Urothelium cell line (cell line): ENCODE measurements at regions not wholly inside any gene's neighbourhood (a gene's known extent, or its start where the extent isn't known, plus 50 kb on each side); places are given as distances from the start of the nearest gene placed in this dataset.
"Not testable (repeated sequence)": the region's sequence is repeated elsewhere in the genome, so short reads cannot be mapped to it uniquely, and the experiment has no call there.

Source experiments
- DNase-seq: peaks from one replicate; pipeline ENCODE4 v3.0.0; 2011; ENCODE audit warnings: low spot score, mixed read lengths
- FAIRE-seq: peaks from 2 replicates; lab custom pipeline; 2011; peaks lifted over from hg19 to GRCh38; lab: Jason Lieb, UNC

DNA sequence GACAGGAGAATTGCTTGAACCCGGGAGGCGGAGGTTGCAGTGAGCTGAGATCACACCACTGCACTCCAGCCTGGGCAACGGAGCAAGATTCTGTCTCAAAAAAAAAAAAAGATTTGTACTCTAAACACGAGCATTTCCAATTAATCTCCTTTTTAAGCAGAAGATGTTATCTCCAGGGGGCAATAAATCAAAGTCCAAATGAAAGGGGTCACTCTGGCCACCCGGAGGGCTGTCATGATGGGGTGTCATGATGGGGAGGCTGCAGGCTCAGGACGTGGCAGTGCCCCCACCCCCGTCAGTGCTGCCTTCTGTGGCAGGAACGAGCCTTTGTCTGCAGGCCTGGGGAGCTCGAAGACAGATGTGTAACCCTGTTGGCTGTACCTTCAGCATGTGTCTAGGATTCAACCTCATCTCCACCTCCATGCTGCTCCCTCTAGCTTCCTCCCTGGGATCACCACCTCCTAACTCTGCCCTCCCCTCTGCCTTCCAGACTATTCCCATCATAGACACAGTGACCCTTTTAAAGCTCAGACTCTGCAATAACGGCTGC is 76.9 kb upstream of the YWHAQ start:
- no peak for DNase-seq
- FAIRE-seq: no peak

DNA sequence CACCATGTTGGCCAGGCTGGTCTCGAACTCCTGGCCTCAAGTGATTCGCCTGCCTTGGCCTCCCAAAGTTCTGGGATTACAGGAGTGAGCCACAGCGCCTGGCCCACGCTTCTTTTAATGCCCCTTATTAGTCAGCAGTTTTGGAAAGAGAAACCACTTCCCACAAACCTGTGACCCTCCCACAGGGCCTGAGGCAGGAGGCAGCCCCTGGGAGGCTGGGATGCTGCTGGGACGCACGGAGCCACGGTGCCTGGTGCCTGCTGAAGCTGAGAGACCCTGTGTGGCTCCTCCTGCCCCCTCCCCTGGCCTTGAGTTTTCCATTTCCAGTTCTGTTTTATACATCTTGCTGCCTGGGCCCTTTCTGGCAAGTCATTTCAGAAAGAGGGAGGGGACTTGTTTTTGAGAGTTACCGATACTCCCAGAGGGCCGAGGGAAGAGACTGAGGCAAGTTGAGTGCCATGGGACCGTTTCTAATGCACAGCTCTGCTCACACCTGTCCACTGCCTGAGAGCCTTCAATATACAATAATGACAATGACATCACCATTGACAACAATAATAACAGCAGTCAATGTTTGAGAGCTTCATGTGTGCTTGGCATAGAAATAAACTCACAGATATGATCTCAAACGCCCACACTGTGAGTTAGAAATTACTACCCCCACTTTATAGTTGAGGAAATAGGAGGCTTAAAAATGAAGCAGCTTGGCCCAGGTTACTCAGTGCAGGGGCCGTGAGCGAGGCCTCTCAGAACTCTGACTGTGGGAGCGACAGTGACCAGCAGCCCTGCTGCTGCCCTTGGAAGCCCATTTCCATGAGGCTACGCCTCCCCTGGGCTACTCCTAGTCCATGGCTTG is 78.1 kb upstream of the YWHAQ start:
- FAIRE-seq (no peak), DNase-seq (no peak)

DNA sequence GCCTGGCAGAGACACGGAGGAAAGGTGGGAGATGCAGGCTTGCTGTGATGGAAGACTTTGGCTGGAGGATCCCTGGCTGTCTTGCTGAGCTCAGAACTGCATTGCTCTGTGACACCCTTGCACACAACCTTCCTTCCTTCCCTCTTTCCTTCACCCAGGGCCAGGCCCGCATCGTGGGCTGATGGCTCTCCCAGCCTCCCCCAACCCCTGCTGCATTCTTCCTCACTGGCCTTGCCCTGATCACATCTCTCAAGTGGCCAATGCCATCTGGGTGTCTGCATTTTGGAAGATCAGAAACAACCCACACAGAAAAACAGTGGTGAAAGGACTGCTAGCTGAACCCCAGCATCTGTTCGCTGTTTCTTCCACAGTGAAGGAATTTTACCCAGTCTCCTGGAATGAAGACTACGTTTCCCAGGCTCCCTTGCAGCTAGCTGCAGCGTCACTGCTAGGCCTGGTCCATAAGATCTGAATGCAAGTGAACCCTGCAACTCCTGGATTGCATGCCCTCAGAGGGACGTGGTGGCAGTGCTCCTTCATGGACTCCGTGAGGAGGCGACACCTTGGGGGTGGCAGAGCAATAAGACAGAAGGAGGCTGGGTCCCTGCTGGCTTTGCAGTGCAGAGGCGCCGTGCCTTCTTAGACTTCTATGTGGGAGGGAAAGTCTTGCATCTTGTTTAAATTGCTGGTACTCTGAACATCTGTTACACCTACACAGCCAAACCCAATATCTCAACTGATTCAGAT is 78.9 kb upstream of the YWHAQ start:
- FAIRE-seq (no peak), DNase-seq (no peak)

DNA sequence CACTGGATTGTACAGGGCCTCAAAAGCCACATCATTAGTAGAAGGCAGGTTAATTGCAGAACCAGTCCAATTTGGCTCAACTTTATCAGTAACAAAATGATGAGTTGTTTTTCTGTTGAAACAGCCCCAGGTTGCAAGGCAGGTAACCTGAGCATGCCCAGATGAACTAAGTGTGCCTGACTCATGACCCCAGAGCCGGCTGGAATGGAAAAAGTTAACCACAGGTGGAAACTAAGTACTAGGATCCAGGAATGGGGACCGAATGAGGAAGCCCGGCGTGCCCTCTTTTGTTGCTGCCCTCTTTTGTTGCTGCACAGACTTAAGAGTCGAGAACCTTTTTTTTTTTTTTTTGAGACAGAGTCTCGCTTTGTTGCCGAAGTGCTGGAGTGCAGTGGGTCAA is 79.5 kb upstream of the YWHAQ start:
- no peak for FAIRE-seq
- DNase-seq: no peak

DNA sequence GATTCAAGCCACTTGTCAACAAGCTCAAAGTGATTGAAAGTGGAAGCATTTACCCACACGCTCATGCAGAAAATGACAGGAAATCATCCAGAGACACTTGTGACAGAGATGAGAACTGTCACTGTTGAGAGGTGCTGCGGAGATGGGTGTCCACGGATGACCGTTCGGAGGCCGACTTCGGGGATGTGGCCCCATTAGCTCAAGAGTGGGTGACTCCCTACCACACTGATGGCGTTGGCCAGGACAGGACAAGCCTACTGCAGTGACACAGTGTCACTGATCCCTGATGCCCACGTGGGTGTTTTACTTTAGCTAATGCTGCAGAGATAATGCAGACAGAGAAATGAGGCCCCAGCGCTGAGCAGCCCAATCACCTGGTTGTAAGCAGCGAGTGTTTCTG is 81.5 kb upstream of the YWHAQ start:
- FAIRE-seq (no peak), DNase-seq (no peak)

DNA sequence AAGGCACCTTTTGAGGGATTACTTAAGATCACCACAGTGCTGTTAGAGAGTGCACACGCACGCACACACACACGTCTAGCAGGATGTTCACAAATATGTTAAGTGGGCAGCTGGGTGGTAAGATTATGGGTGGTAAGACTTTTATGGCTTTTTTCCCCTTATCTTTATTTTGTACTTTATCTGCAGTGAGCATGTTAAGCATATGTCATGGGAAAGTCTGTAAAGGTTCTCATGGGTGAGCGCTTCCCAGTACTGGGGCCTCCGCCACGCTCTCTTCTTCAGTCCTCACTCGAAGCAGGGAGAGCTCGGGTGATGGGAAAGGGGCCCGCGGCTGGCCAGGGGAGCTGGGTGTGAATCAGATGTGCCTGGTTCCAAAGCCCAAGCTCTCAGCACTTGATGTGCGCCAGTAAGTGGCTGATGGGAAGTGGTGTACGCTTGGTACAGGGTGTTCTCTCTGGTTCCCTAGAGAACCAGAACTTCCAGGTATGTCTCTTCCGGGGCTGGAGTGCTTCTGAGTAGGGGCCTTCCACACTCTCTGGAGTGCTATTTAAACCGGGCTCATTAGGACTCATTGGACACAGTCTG is 83.9 kb upstream of the YWHAQ start:
- DNase-seq: no peak

DNA sequence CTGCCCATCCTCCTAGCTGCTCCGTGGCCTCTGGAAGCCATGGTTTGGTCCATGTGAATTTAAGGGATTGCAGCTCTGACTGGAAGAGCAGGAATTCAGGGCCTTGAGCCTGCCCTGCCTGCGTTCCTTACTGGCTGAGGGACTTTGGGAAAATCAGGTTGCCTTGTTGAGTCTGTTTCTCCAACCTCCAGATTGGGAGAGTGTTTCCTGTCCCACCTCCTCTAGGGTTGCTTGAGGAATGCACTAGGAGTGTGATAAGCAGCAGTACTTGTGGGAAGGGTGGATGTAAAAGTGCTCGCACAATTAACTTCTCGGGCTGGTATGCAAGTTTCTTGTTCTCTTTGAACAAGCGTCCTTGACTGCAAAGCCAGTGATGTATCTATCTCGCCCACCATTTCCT is 84.4 kb upstream of the YWHAQ start:
- no peak for FAIRE-seq
- DNase-seq: no peak

More for the DNA sequence above, 83.9 kb upstream of the YWHAQ start:
- no peak for FAIRE-seq

DNA sequence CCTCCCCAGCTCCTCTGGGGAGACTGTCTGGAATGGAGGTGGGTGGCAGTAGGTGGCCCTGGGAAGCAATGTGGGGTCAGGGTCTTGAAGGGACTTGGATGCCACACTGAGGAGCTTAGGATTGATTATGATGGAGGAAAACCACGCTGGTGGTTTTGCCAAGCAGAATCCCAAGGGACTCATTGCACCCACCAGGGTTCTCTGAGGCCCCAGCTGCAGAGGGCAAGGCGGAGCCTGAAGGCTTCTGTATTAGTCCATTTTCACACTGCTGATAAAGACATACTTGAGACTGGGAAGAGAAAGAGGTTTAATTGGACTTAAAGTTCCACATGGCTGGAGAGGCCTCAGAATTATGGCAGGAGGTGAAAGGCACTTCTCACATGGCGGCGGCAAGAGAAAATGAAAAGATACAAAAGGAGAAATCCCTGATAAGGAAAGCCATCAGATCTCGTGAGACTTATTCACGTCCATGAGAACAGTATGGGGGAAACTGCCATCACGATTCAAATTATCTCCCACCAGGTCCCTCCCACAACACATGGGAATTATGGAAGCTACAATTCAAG is 87.2 kb upstream of the YWHAQ start:
- no peak for FAIRE-seq

DNA sequence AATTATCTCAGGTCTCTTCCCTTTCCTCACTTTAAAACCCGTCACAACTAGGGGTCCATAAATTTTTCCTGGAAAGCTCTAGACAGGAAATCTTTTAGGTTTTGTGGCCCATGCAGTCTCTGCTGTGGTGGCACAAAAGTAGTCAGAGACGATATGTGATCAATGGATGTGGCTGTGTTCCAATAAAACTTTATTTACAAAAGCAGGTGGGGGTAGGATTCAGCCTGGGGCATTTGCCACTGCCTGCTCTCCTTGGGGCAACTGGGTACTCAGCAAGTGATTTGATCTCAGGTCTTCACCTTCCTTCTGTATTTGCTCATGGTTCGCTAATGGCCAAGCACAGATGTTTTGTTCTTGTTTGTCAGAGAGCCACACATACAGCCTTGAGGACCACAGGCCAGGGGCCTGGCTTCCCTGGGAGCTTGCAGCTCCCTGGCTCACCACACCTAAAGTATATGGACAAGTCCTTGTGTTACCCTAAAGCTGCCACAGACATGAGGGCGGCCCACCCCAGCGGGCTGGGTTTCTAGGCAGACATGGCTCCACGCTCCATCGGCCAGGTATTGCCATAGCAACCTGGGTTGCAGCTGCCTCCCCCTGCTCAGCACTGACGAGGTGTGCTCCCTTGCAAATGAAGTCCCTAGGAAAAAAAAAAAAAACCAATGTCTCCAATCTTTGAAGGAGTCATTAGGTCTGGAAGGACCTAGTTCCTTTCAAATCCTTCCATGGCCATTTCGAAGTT is 89.7 kb upstream of the YWHAQ start:
- DNase-seq (no peak), FAIRE-seq (no peak)

More for the DNA sequence above, 87.2 kb upstream of the YWHAQ start:
- DNase-seq: no peak

DNA sequence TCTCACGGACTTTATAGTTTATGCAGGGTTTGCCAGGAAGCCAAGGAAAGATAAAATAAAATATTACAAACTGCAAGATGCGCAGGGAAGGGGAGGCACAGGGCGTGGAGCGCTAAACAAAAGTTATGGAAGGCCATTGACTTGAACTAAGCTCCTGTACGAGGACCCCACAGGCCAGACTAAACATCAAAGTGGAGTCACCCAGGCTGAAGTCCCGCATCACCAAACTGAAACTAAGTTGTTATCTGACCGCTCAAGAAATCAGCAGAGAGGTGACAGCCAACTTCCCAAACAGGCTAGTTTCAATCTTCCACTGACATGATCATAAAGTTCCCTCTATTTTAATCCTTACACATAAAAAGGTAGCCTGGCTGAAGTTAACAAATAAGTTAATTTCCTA is 90.5 kb upstream of the YWHAQ start:
- DNase-seq (no peak), FAIRE-seq (no peak)

DNA sequence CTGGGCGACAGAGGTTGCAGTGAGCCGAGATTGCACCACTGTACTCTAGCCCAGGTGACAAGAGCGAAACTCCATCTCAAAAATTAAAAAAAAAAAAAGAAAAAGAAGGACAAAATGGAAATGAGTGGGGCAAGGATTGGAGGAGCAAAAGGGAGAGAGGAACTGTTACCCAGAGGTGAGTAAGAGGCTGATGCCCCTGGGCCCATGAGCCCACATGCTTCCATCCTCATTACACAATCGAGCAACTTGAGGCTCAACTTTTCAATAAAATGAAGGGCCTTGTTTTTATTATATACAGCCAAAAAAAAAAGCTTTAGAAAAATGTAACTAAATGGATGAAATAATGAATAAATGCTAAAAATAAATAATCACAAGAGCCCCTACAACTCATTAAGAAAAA is 91.7 kb upstream of the YWHAQ start:
- DNase-seq (no peak), FAIRE-seq (no peak)

DNA sequence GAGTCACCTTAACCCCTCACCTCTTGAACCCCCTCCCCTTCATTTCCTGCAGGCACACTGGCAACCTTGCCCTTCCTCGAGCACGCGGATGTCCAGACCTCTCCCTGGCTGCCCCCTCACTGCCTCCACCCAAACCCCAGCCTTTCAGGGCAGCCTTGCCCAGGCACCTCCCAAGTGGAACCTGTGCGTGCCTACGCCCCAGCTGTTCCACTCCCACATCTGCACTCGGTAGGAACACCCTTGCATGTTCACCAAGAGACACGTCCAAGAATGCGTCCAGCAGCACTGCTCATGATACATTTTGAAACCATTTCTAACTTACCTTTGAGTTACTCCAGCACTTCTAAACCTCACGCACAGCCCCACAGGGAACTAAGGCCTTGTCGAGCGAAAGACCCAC is 93.8 kb upstream of the YWHAQ start:
- no peak for FAIRE-seq
- no peak for DNase-seq

DNA sequence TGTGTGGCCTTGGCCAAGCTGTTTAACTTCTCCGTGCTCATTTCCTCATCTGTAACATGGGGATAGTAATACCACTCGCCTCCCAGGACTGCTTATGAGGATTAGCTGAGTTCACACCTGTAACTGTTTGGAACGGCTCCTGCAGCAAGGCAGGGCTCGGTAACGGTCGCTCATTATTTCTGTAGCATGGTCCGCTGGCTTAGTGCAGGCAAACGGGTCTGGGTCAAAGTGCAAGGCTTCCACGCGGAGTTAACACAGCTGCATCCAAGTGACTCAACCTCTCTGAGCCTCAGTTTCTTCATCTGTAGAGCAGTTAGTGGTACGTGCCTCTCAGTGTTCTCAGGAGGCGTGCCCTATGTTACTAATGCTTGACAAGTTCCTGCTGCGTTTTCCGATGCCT is 94.3 kb upstream of the YWHAQ start:
- no peak for DNase-seq
- FAIRE-seq: no peak

DNA sequence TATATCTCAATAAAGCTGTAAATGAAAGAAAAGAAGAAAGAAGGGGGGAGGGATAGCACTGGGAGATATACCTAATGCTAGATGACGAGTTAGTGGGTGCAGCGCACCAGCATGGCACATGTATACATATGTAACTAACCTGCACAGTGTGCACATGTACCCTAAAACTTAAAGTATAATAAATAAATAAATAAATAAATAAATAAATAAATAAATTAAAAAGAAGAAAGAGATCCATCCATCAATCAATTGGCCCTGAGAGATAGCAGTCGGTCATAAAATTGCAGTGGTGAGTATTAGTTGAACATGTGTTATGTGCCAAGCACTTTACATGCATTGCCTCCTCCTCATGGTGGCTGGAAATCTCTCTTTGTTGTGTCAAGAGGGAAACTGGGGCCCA is 95.2 kb upstream of the YWHAQ start:
- DNase-seq, FAIRE-seq: not testable (repeated sequence)

DNA sequence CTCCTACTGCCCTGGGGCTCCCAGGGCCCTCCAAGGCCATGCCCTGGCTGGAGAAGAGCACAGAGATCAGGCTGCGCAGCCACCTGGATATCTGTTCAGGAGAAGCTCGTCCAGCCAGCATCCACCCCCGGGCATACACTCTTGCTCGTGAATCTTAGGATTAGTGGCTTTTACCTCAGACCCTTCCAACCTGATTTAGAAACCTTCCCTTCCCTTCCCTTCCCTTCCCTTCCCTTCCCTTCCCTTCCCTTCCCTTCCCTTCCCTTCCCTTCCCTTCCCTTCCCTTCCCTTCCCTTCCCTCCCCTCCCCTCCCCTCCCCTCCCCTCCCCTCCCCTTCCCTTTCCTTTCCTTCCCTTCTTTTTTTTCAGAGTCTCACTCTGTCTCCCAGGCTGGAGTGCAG is 99.7 kb upstream of the YWHAQ start:
- FAIRE-seq: not testable (repeated sequence)

DNA sequence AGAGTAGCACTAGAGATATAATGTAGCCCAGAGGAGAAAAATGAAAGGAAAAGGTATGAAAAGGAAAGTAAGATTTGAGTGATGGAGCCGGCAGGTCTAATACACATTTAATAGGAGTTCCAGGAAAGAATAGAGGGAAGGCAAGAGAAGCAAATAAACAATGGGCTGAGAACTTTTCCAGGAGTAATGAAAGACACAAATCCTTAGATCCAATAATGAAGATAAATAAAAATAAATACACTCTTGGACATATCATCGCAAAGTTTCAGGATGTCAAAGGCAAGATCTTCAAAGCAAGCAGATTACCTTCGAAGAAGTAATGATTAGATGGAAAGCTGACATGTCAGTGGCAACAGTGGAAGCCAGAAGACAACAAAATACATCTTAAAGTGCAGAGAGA is 102.0 kb upstream of the YWHAQ start:
- FAIRE-seq: no peak
- no peak for DNase-seq

More for the DNA sequence above, 99.7 kb upstream of the YWHAQ start:
- not testable (repeated sequence) for DNase-seq

DNA sequence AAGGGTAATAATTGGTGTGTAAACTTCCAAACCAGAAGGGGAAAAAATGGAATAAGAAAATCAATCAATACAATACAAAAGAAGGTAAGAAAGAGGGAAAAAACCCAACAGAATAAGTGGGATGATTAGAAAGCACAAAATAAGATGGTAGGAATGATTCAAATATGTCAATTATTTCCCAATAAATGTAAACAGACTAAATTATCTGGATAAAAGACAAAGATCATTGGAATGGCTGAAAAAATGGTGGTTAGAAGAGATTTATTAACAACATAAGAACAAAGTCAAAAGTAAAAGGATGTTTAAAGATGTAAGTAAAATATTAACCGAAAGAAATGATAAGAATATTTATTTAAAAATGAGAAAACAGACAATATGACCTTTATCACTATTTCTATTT is 103.5 kb upstream of the YWHAQ start:
- DNase-seq (no peak), FAIRE-seq (no peak)

DNA sequence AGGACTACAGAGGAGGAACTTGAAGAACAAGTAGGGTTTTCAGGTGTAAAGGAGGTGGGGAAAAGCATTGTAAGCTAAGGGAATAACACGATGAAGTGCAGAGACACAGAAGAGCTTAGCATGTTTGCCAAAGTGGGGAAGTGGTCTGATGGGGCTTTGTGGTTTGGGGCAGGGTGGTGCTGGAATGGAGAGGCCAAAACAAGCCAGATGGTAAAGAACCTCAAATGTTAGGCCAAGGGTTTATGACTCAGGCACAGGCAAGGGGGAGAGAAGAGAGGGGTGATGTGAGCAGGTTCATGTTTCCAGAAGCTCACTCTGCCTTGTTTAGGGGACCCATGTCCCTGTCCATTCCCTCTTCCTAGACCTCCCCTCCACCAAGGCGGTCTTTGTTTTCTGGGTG is 104.5 kb upstream of the YWHAQ start:
- FAIRE-seq (no peak), DNase-seq (no peak)

DNA sequence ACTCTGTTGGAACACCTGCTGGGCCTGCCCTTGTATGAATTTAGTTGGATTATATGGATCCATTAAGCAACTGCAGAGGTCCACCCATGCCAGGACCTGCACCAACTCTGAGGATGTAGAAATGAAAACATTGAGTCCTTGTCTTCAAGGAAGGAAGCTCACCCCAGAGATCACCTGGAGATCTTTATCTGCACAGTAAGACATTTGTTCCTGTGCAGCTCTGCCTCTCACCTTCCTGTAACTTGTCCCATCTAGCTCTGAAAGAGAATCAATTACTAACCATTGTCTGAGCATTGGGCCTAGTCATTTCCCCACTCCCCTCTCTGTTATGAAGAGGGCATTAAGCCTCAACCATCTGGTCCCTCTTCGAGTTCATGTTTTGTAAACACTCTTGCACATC is 105.2 kb upstream of the YWHAQ start:
- DNase-seq (no peak), FAIRE-seq (no peak)

DNA sequence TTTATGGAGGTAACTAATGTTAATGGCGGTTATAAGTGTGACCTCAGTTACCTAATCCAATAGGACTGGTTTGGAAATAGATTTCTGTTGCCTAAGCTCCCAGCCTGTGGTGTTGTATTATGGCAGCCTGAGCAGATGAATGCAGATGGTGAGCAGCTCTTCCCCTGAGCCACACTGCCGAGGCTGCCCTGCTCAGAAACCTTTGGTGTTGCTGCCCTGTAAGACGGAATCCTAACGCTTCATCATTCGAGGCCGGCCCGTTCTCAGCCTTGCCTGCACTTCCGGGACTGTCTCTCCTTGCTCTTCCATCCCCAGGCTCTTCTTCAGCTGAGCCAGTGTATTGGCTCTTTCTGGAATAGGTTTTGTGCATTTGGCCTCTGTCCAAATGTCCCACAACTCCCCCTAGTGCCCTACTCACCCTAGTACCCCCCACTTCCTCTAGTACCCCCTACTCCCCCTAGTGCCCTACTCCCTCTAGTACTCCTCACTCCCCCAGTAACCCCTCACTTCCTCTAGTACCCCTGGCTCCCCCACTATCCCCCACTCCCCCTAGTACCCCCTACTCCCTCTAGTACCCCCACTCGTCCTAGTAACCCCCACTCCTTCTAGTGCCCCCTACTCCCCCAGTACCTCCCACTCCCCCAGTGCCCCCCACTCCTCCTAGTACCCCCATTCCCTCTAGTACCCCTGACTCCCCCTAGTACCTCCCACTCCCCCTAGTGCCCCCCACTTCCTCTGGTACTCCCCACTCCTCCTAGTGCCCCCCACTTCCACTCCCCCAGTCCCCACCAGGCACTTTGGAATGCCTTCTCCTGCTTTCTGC is 106.0 kb upstream of the TAF1B start:
- no peak for FAIRE-seq
- DNase-seq: peak; percentile 52
